ENCODE measurements at regions not wholly inside any gene's neighbourhood (a gene's known extent, or its start where the extent isn't known, plus 50 kb on each side); places are given as distances from the start of the nearest gene placed in this dataset.

GRCh38 chr7:153470004-153470671 lies 582.1 kb upstream of the DPP6 start:
- H3K27ac ChIP-seq (ENCODE audit: low read length), result no peak overlapping the region
- H3K4me3 ChIP-seq (ENCODE audit: low read depth in 1 of 2, low read length in 2 of 2), result no peak overlapping the region
- H3K27me3 ChIP-seq (ENCODE audit: low read depth, low read length), result no peaks in the 10 kb centered on the region
- no peaks in the 10 kb centered on the region for H3K9me3 ChIP-seq (ENCODE audit: control insufficient read depth in 1 of 2, low read length in 2 of 2)
- H3K36me3 ChIP-seq (ENCODE audit: control insufficient read depth in 1 of 2, insufficient read depth in 2 of 2, low read length in 2 of 2), result no peaks in the 10 kb centered on the region
- peaks cover 0 to 5% of the 10 kb centered on the region in 2 donors for H3K4me1 ChIP-seq (ENCODE audit: control insufficient read depth in 1 of 2, insufficient read depth in 2 of 2, low read length in 2 of 2)

DNA sequence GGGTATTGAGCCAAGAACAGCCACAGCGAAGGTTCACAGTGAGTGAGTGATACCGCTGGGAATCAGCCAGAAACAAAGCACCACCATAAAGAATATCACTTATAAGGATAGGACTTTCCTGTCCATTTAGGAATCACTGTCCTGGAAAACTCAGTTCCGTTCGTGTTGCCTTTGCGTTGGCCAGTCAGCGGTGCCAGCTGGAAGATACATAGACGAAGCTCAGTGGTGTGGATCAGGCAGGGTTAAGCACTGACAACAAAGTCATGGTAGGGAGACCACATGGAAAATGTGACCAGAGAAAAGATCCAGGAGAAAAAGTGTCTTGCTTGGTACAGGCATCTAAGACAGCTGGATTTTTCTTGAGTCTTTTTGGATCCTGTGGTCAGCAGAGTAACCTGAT lies 579.7 kb upstream of the DPP6 start:
- H3K27me3 ChIP-seq (ENCODE audit: low read depth, low read length), result no peaks in the 10 kb centered on the region
- peaks cover 0 to 5% of the 10 kb centered on the region in 2 donors for H3K4me1 ChIP-seq (ENCODE audit: control insufficient read depth in 1 of 2, insufficient read depth in 2 of 2, low read length in 2 of 2)
- no peaks in the 10 kb centered on the region for H3K36me3 ChIP-seq (ENCODE audit: control insufficient read depth in 1 of 2, insufficient read depth in 2 of 2, low read length in 2 of 2)
- H3K27ac ChIP-seq (ENCODE audit: low read length), result no peak overlapping the region
- H3K9me3 ChIP-seq (ENCODE audit: control insufficient read depth in 1 of 2, low read length in 2 of 2), result no peaks in the 10 kb centered on the region
- no peak overlapping the region for H3K4me3 ChIP-seq (ENCODE audit: low read depth in 1 of 2, low read length in 2 of 2)

- H3K9me3 ChIP-seq (ENCODE audit: control insufficient read depth in 1 of 2, low read length in 2 of 2), result no peaks in the 10 kb centered on the region
- peaks cover 0 to 5% of the 10 kb centered on the region in 2 donors for H3K4me1 ChIP-seq (ENCODE audit: control insufficient read depth in 1 of 2, insufficient read depth in 2 of 2, low read length in 2 of 2)
- H3K27me3 ChIP-seq (ENCODE audit: low read depth, low read length), result no peaks in the 10 kb centered on the region
- H3K36me3 ChIP-seq (ENCODE audit: control insufficient read depth in 1 of 2, insufficient read depth in 2 of 2, low read length in 2 of 2), result no peaks in the 10 kb centered on the region
- H3K27ac ChIP-seq (ENCODE audit: low read length), result no peak overlapping the region
- H3K4me3 ChIP-seq (ENCODE audit: low read depth in 1 of 2, low read length in 2 of 2), result no peak overlapping the region
These were observed 579.0 kb upstream of the DPP6 start for GRCh38 chr7:153473185-153473584.

DNA sequence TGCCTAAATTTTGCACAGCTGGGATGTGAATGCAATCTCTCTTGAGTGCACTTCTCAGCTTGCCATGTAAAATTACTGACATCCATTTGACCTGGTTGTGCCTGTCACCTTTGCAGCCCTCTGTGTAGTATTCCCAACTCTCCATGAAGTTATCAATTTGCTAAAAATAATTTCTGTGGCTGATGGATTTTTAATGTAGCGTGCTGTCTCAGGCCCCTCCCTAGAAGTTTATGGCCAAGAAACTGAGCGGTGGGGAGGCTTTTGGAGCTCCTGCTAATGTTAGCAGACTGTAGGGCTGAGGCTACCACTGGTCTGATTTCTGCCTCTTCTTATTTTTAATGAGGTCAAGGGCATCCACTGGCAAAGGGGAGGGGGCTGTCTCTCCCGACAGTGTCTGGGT lies 577.0 kb upstream of the DPP6 start:
- Histone ChIP-seq H3K36me3 (ENCODE audit: control insufficient read depth in 1 of 2, insufficient read depth in 2 of 2, low read length in 2 of 2) (no peaks in the 10 kb centered on the region), H3K4me1 (ENCODE audit: control insufficient read depth in 1 of 2, insufficient read depth in 2 of 2, low read length in 2 of 2) (peaks cover 0 to 5% of the 10 kb centered on the region in 2 donors), H3K27ac (ENCODE audit: low read length) (no peak overlapping the region), H3K4me3 (ENCODE audit: low read depth in 1 of 2, low read length in 2 of 2) (no peak overlapping the region), H3K27me3 (ENCODE audit: low read depth, low read length) (no peaks in the 10 kb centered on the region), H3K9me3 (ENCODE audit: control insufficient read depth in 1 of 2, low read length in 2 of 2) (peaks cover 0 to 7% of the 10 kb centered on the region in 2 donors)

DNA sequence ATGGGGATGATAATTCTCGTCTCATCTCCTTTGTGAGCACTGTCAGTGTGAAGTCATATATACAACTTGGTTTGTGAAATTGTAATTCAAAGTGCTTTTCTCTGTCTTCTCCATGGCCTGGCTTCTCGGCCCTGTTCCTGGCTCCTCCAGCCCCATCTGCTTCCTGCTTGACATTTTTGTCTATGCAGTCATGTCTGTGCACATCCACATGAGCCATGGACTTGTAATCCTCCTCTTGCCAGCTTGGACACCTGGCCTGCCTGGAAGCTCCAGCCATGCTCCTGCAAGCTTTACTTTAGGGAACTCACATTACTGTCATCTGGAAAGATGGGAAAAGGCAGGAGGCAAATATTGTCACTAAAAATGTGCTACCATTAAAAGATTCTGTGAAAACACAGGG lies 576.0 kb upstream of the DPP6 start:
- H3K27ac ChIP-seq (ENCODE audit: low read length), result no peak overlapping the region
- H3K27me3 ChIP-seq (ENCODE audit: low read depth, low read length), result no peaks in the 10 kb centered on the region
- peaks cover 0 to 5% of the 10 kb centered on the region in 2 donors for H3K4me1 ChIP-seq (ENCODE audit: control insufficient read depth in 1 of 2, insufficient read depth in 2 of 2, low read length in 2 of 2)
- peaks cover 0 to 13% of the 10 kb centered on the region in 2 donors for H3K9me3 ChIP-seq (ENCODE audit: control insufficient read depth in 1 of 2, low read length in 2 of 2)
- H3K36me3 ChIP-seq (ENCODE audit: control insufficient read depth in 1 of 2, insufficient read depth in 2 of 2, low read length in 2 of 2), result no peaks in the 10 kb centered on the region
- no peak overlapping the region for H3K4me3 ChIP-seq (ENCODE audit: low read depth in 1 of 2, low read length in 2 of 2)

GRCh38 chr7:153496257-153496656 lies 555.9 kb upstream of the DPP6 start:
- no peak overlapping the region for H3K4me3 ChIP-seq (ENCODE audit: low read depth in 1 of 2, low read length in 2 of 2)
- H3K9me3 ChIP-seq (ENCODE audit: control insufficient read depth in 1 of 2, low read length in 2 of 2), result no peaks in the 10 kb centered on the region
- H3K27ac ChIP-seq (ENCODE audit: low read length), result no peak overlapping the region
- no peaks in the 10 kb centered on the region for H3K27me3 ChIP-seq (ENCODE audit: low read depth, low read length)
- no peaks in the 10 kb centered on the region for H3K36me3 ChIP-seq (ENCODE audit: control insufficient read depth in 1 of 2, insufficient read depth in 2 of 2, low read length in 2 of 2)
- H3K4me1 ChIP-seq (ENCODE audit: control insufficient read depth in 1 of 2, insufficient read depth in 2 of 2, low read length in 2 of 2), result peaks cover 0 to 9% of the 10 kb centered on the region in 2 donors

DNA sequence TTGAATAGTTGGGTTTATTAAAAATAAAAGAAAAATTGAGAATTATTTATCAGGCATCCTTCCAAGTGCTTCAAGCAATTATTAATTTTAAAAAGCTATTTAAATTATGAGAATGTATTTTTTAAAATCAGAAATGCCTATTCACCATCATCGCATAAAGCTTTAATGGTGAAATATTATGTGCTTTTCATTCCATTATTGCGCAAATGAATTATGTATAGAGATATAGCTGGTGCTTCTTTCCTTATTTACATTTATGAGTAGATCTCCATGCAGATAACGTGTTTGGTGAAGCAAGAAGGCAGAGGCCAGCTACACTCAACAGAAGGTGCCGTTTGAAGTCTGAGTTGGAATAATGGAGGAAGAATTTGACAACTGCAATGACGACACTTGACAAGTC lies 549.1 kb upstream of the DPP6 start:
- no peaks in the 10 kb centered on the region for H3K36me3 ChIP-seq (ENCODE audit: control insufficient read depth in 1 of 2, insufficient read depth in 2 of 2, low read length in 2 of 2)
- H3K4me3 ChIP-seq (ENCODE audit: low read depth in 1 of 2, low read length in 2 of 2), result no peak overlapping the region
- H3K9me3 ChIP-seq (ENCODE audit: control insufficient read depth in 1 of 2, low read length in 2 of 2), result peaks cover 0 to 5% of the 10 kb centered on the region in 2 donors
- no peaks in the 10 kb centered on the region for H3K27me3 ChIP-seq (ENCODE audit: low read depth, low read length)
- no peak overlapping the region for H3K27ac ChIP-seq (ENCODE audit: low read length)
- no peaks in the 10 kb centered on the region for H3K4me1 ChIP-seq (ENCODE audit: control insufficient read depth in 1 of 2, insufficient read depth in 2 of 2, low read length in 2 of 2)

- no peak overlapping the region for H3K4me3 ChIP-seq (ENCODE audit: low read depth in 1 of 2, low read length in 2 of 2)
- no peak overlapping the region for H3K27ac ChIP-seq (ENCODE audit: low read length)
- H3K9me3 ChIP-seq (ENCODE audit: control insufficient read depth in 1 of 2, low read length in 2 of 2), result peaks cover 0 to 5% of the 10 kb centered on the region in 2 donors
- no peaks in the 10 kb centered on the region for H3K27me3 ChIP-seq (ENCODE audit: low read depth, low read length)
- H3K4me1 ChIP-seq (ENCODE audit: control insufficient read depth in 1 of 2, insufficient read depth in 2 of 2, low read length in 2 of 2), result no peaks in the 10 kb centered on the region
- H3K36me3 ChIP-seq (ENCODE audit: control insufficient read depth in 1 of 2, insufficient read depth in 2 of 2, low read length in 2 of 2), result no peaks in the 10 kb centered on the region
These were observed 547.7 kb upstream of the DPP6 start for GRCh38 chr7:153504288-153505075.

- H3K27me3 ChIP-seq (ENCODE audit: low read depth, low read length), result no peaks in the 10 kb centered on the region
- H3K9me3 ChIP-seq (ENCODE audit: control insufficient read depth in 1 of 2, low read length in 2 of 2), result peaks cover 0 to 5% of the 10 kb centered on the region in 2 donors
- H3K4me3 ChIP-seq (ENCODE audit: low read depth in 1 of 2, low read length in 2 of 2), result no peak overlapping the region
- peaks cover 0 to 8% of the 10 kb centered on the region in 2 donors for H3K4me1 ChIP-seq (ENCODE audit: control insufficient read depth in 1 of 2, insufficient read depth in 2 of 2, low read length in 2 of 2)
- H3K36me3 ChIP-seq (ENCODE audit: control insufficient read depth in 1 of 2, insufficient read depth in 2 of 2, low read length in 2 of 2), result no peaks in the 10 kb centered on the region
- no peak overlapping the region for H3K27ac ChIP-seq (ENCODE audit: low read length)
These were observed 544.3 kb upstream of the DPP6 start for GRCh38 chr7:153507885-153508284.

DNA sequence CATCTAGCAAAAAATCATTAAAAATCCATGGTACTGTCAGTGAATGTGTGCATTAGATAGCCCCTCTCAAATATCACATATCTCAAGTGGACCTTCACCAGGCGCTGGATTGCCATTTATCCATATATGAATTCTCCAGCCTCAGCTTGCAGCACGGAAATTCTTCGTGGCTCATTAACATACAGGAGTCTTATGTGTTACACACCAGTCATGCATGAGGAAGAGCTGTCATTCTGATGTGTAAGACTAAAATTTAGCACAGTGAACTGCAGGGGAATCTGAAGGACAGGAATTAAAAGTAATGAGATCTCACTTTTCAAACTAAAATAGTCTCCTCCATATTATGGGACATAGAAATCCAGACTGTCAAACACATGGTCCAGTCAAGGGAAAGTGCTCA lies 542.4 kb upstream of the DPP6 start:
- Histone ChIP-seq H3K4me1 (ENCODE audit: control insufficient read depth in 1 of 2, insufficient read depth in 2 of 2, low read length in 2 of 2) (peaks cover 0 to 8% of the 10 kb centered on the region in 2 donors), H3K27ac (ENCODE audit: low read length) (no peak overlapping the region), H3K36me3 (ENCODE audit: control insufficient read depth in 1 of 2, insufficient read depth in 2 of 2, low read length in 2 of 2) (no peaks in the 10 kb centered on the region), H3K4me3 (ENCODE audit: low read depth in 1 of 2, low read length in 2 of 2) (no peak overlapping the region), H3K27me3 (ENCODE audit: low read depth, low read length) (no peaks in the 10 kb centered on the region), H3K9me3 (ENCODE audit: control insufficient read depth in 1 of 2, low read length in 2 of 2) (peaks cover 0 to 5% of the 10 kb centered on the region in 2 donors)

- H3K4me1 ChIP-seq (ENCODE audit: control insufficient read depth in 1 of 2, insufficient read depth in 2 of 2, low read length in 2 of 2), result peaks cover 0 to 8% of the 10 kb centered on the region in 2 donors
- no peaks in the 10 kb centered on the region for H3K36me3 ChIP-seq (ENCODE audit: control insufficient read depth in 1 of 2, insufficient read depth in 2 of 2, low read length in 2 of 2)
- no peaks in the 10 kb centered on the region for H3K27me3 ChIP-seq (ENCODE audit: low read depth, low read length)
- no peak overlapping the region for H3K4me3 ChIP-seq (ENCODE audit: low read depth in 1 of 2, low read length in 2 of 2)
- no peak overlapping the region for H3K27ac ChIP-seq (ENCODE audit: low read length)
- H3K9me3 ChIP-seq (ENCODE audit: control insufficient read depth in 1 of 2, low read length in 2 of 2), result peaks cover 0 to 5% of the 10 kb centered on the region in 2 donors
These were observed 541.5 kb upstream of the DPP6 start for GRCh38 chr7:153510674-153511073.

All from muscle layer of duodenum (tissue), 2 donors.